OCI-LY1 (cell line): ENCODE measurements at regions not wholly inside any gene's neighbourhood (a gene's known extent, or its start where the extent isn't known, plus 50 kb on each side); places are given as distances from the start of the nearest gene placed in this dataset.

ENCODE experiments used
- H2AFZ ChIP-seq: fragments of 200-600 bp; sonication (generic), shearing (Covaris generic); 2 replicates; pipeline ENCODE4 v1.6.0; 2014; ENCODE audit warnings: antibody characterized with exemption, mild to moderate bottlenecking, low read length
- H3F3A ChIP-seq: fragments of 200-600 bp; sonication (generic), shearing (Covaris generic); 2 replicates; pipeline ENCODE4 v1.6.0; 2014; ENCODE audit warnings: mild to moderate bottlenecking, antibody characterized with exemption, low read length, moderate library complexity; ENCODE audit not compliant: insufficient read depth
- H3K27ac ChIP-seq: fragments of 200-600 bp; sonication (generic); 2 replicates; pipeline ENCODE4 v1.5.1; 2014; ENCODE audit warnings: low read length, mixed run types, mild to moderate bottlenecking, low read depth; ENCODE audit not compliant: poor library complexity, severe bottlenecking
- H3K27me3 ChIP-seq: fragments of 200-600 bp; sonication (generic); 2 replicates; pipeline ENCODE4 v1.6.0; 2014; ENCODE audit warnings: antibody characterized with exemption, mild to moderate bottlenecking, low read length, moderate library complexity; ENCODE audit not compliant: insufficient read depth
- H3K36me3 ChIP-seq: fragments of 200-600 bp; sonication (generic); 2 replicates; pipeline ENCODE4 v1.6.1; 2014; ENCODE audit warnings: mild to moderate bottlenecking, antibody characterized with exemption, low read length, moderate library complexity, mixed read lengths; ENCODE audit not compliant: insufficient read depth
- H3K4me1 ChIP-seq: fragments of 200-600 bp; sonication (generic); 2 replicates; pipeline ENCODE4 v1.5.1; 2014; ENCODE audit warnings: mild to moderate bottlenecking, low read length, moderate library complexity; ENCODE audit not compliant: insufficient read depth, severe bottlenecking
- H3K4me2 ChIP-seq: fragments of 200-600 bp; sonication (generic), shearing (Covaris generic); 2 replicates; pipeline ENCODE4 v1.6.1; 2014; ENCODE audit warnings: low read length
- H3K4me3 ChIP-seq: fragments of 200-600 bp; sonication (generic); 2 replicates; pipeline ENCODE4 v1.5.1; 2014; ENCODE audit warnings: low read length, low read depth, mild to moderate bottlenecking, mixed read lengths; ENCODE audit not compliant: poor library complexity, severe bottlenecking
- H3K79me2 ChIP-seq: fragments of 200-600 bp; shearing (Covaris generic); 2 replicates; pipeline ENCODE4 v1.6.1; 2016; ENCODE audit warnings: mixed run types, low read length, mixed read lengths; ENCODE audit not compliant: insufficient read depth
- H3K9ac ChIP-seq: fragments of 200-600 bp; sonication (generic), shearing (Covaris generic); 2 replicates; pipeline ENCODE4 v1.6.1; 2014; ENCODE audit warnings: mild to moderate bottlenecking, low read length, mixed read lengths
- H3K9me2 ChIP-seq: fragments of 200-600 bp; sonication (generic), shearing (Covaris generic); 2 replicates; pipeline ENCODE4 v1.6.1; 2014; ENCODE audit warnings: low read depth, mild to moderate bottlenecking, low read length, mixed read lengths
- H3K9me3 ChIP-seq: fragments of 200-600 bp; shearing (Covaris generic); 2 replicates; pipeline ENCODE4 v1.6.1; 2014; ENCODE audit warnings: low read length, mixed read lengths
- H4K20me1 ChIP-seq: fragments of 200-600 bp; sonication (generic), shearing (Covaris generic); 2 replicates; pipeline ENCODE4 v1.6.0; 2016; ENCODE audit warnings: mild to moderate bottlenecking, low read length; ENCODE audit not compliant: insufficient read depth
- EZH2 ChIP-seq: fragments of 200-600 bp; sonication (generic), shearing (Covaris generic); IDR thresholded peaks from 2 replicates; pipeline ENCODE4 v1.8.0; 2017; ENCODE audit warnings: borderline replicate concordance, mixed run types, mild to moderate bottlenecking, antibody characterized with exemption, low read length, moderate library complexity, mixed read lengths
- TF ChIP-seq, protein P1 (sequence below): fragments of 200-600 bp; sonication (generic), shearing (Covaris generic); IDR thresholded peaks from 2 replicates; pipeline ENCODE4 v1.5.1; 2017; ENCODE audit warnings: mild to moderate bottlenecking, antibody characterized with exemption, low read length, moderate library complexity, mixed read lengths

DNA sequence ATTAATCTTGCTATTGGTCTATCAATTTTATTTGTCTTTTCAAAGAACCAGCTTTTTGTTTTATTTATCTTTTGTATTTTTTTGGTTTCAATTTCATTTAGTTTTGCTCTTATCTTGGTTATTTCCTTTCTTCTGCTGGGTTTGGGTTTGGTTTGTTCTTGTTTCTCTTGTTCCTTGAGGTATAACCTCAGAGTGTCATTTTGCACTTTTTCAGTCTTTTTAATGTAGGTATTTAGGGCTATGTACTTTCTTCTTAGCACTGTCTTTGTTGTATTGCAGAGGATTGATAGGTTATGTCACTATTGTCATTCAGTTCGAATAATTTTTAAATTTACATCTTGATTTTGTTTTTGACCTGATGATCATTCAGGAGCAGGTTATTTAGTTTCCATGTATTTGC is 92.7 kb upstream of the DCD start:
- Histone ChIP-seq H3K27ac (no peak overlapping the region), H3K9ac (no peak overlapping the region), H3K36me3 (no peaks in the 10 kb centered on the region), H4K20me1 (no peaks in the 10 kb centered on the region), H3K9me3 (no peaks in the 10 kb centered on the region), H2AFZ (no peak overlapping the region), H3F3A (no peaks in the 10 kb centered on the region), H3K9me2 (no peaks in the 10 kb centered on the region), H3K4me1 (peaks cover 3% of the 10 kb centered on the region), H3K79me2 (no peaks in the 10 kb centered on the region), H3K4me3 (no peak overlapping the region), H3K4me2 (no peak overlapping the region), H3K27me3 (no peaks in the 10 kb centered on the region)
- TF ChIP-seq EZH2, result no peak
- TF ChIP-seq, protein P1, sequence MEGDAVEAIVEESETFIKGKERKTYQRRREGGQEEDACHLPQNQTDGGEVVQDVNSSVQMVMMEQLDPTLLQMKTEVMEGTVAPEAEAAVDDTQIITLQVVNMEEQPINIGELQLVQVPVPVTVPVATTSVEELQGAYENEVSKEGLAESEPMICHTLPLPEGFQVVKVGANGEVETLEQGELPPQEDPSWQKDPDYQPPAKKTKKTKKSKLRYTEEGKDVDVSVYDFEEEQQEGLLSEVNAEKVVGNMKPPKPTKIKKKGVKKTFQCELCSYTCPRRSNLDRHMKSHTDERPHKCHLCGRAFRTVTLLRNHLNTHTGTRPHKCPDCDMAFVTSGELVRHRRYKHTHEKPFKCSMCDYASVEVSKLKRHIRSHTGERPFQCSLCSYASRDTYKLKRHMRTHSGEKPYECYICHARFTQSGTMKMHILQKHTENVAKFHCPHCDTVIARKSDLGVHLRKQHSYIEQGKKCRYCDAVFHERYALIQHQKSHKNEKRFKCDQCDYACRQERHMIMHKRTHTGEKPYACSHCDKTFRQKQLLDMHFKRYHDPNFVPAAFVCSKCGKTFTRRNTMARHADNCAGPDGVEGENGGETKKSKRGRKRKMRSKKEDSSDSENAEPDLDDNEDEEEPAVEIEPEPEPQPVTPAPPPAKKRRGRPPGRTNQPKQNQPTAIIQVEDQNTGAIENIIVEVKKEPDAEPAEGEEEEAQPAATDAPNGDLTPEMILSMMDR, result no peak

GRCh38 chr12:54736549-54736948 is 88.4 kb upstream of the DCD start:
- no peak overlapping the region for H3K9ac ChIP-seq
- no peaks in the 10 kb centered on the region for H3K9me3 ChIP-seq
- no peaks in the 10 kb centered on the region for H3K36me3 ChIP-seq
- no peak overlapping the region for H2AFZ ChIP-seq
- H3K27me3 ChIP-seq, result no peaks in the 10 kb centered on the region
- no peaks in the 10 kb centered on the region for H3K79me2 ChIP-seq
- H3K4me1 ChIP-seq, result no peaks in the 10 kb centered on the region
- no peaks in the 10 kb centered on the region for H3F3A ChIP-seq
- H3K4me3 ChIP-seq, result no peak overlapping the region
- TF ChIP-seq EZH2, result no peak
- TF ChIP-seq, protein P1, result no peak
- H3K4me2 ChIP-seq, result no peak overlapping the region
- no peaks in the 10 kb centered on the region for H4K20me1 ChIP-seq
- no peak overlapping the region for H3K27ac ChIP-seq
- H3K9me2 ChIP-seq, result no peaks in the 10 kb centered on the region

GRCh38 chr12:54734196-54734950 is 86.2 kb upstream of the DCD start:
- H3K36me3 ChIP-seq, result no peaks in the 10 kb centered on the region

More at GRCh38 chr12:54734196-54734950, 86.2 kb upstream of the DCD start:
- Histone ChIP-seq H4K20me1 (no peaks in the 10 kb centered on the region), H3K79me2 (no peaks in the 10 kb centered on the region), H3K4me3 (no peak overlapping the region), H3K9me3 (no peaks in the 10 kb centered on the region), H3K27me3 (no peaks in the 10 kb centered on the region), H3K4me2 (no peak overlapping the region), H3F3A (no peaks in the 10 kb centered on the region), H3K9ac (no peak overlapping the region), H2AFZ (no peak overlapping the region), H3K27ac (no peak overlapping the region), H3K4me1 (no peaks in the 10 kb centered on the region), H3K9me2 (no peaks in the 10 kb centered on the region)
- TF ChIP-seq EZH2, result no peak
- TF ChIP-seq, protein P1, result no peak
